A673 (cell line): ENCODE measurements at regions not wholly inside any gene's neighbourhood (a gene's known extent, or its start where the extent isn't known, plus 50 kb on each side); places are given as distances from the start of the nearest gene placed in this dataset.

Source experiments
- BruUV-seq: library from RNA; stranded (reverse); fragments of 400-500 nt; replicated peaks from 2 replicates; lab custom pipeline; 2021; lab: Mats Ljungman, UMichigan
- CTCF ChIA-PET: fragments of 300-600 bp; sonication (Branson Sonifier 250); formaldehyde crosslinking; loops from one replicate; lab custom pipeline; 2022; ENCODE audit warnings: antibody characterized with exemption; lab: Charles Lee
- POLR2A ChIA-PET: fragments of 300-600 bp; sonication (Branson Sonifier 250); formaldehyde crosslinking; loops from one replicate; lab custom pipeline; 2022; ENCODE audit warnings: antibody characterized with exemption; ENCODE audit not compliant: low non-redundant PET; lab: Charles Lee
- DNase-seq: peaks from one replicate; pipeline ENCODE4 v3.0.0-alpha.2; 2015; ENCODE audit warnings: low spot score
- H3K27ac ChIP-seq: fragments of 200-600 bp; sonication (generic); 2 replicates; pipeline ENCODE4 v1.5.1; 2016; ENCODE audit warnings: mixed run types, low read depth, mild to moderate bottlenecking, mixed read lengths, antibody characterized with exemption, low read length; ENCODE audit not compliant: poor library complexity, severe bottlenecking
- H3K27me3 ChIP-seq: fragments of 200-600 bp; sonication (generic); replicated peaks from 2 replicates; pipeline ENCODE4 v1.6.1; 2017; ENCODE audit warnings: mixed run types, low read depth, mild to moderate bottlenecking, mixed read lengths, antibody characterized with exemption, low read length; ENCODE audit not compliant: insufficient read depth, poor library complexity
- H3K36me3 ChIP-seq: fragments of 200-600 bp; sonication (generic); 2 replicates; pipeline ENCODE4 v1.6.1; 2016; ENCODE audit warnings: mixed run types, mild to moderate bottlenecking, mixed read lengths, antibody characterized with exemption, low read length; ENCODE audit not compliant: insufficient read depth, poor library complexity, severe bottlenecking
- H3K4me1 ChIP-seq: fragments of 200-600 bp; sonication (generic); 2 replicates; pipeline ENCODE4 v1.6.1; 2017; ENCODE audit warnings: mixed run types, mild to moderate bottlenecking, mixed read lengths, antibody characterized with exemption, low read length; ENCODE audit not compliant: insufficient read depth, poor library complexity, severe bottlenecking
- H3K4me3 ChIP-seq: fragments of 200-600 bp; sonication (generic); 2 replicates; pipeline ENCODE4 v1.5.1; 2016; ENCODE audit warnings: low read depth, mixed run types, mild to moderate bottlenecking, mixed read lengths, low read length; ENCODE audit not compliant: poor library complexity, severe bottlenecking
- H3K9me3 ChIP-seq: fragments of 200-600 bp; sonication (generic); 2 replicates; pipeline ENCODE4 v1.6.1; 2016; ENCODE audit warnings: mixed run types, low read depth, mild to moderate bottlenecking, mixed read lengths, antibody characterized with exemption, low read length; ENCODE audit not compliant: poor library complexity, severe bottlenecking
- CTCF ChIP-seq: fragments of 300-800, 200-600 bp; sonication (generic); conservative IDR thresholded peaks from 2 replicates; pipeline ENCODE4 v1.5.1; 2017; ENCODE audit warnings: low read depth, mild to moderate bottlenecking, antibody characterized with exemption, low read length, moderate library complexity, mixed read lengths
- EZH2 ChIP-seq: fragments of 200-600 bp; sonication (generic); IDR thresholded peaks from 2 replicates; pipeline ENCODE4 v1.6.1; 2017; ENCODE audit warnings: borderline replicate concordance, low read depth, mild to moderate bottlenecking, mixed read lengths, antibody characterized with exemption, low read length; ENCODE audit not compliant: poor library complexity, severe bottlenecking
- intact Hi-C: fragments of 100-400 bp; cut with micrococcal nuclease; formaldehyde crosslinking; loops from one replicate; pipeline ENCODE4 v1.10.0; 2022; ENCODE audit not compliant: unreplicated experiment

- CTCF ChIA-PET, result no interaction called here
- H3K4me3 ChIP-seq, result no peak overlapping the region
- no peak for DNase-seq
- no peak overlapping the region for H3K27ac ChIP-seq
- intact Hi-C loops, result no loop called here
- no peaks in the 10 kb centered on the region for H3K36me3 ChIP-seq
- BruUV-seq, result no TSS peak
- no peak for TF ChIP-seq CTCF
- TF ChIP-seq EZH2, result no peak
- H3K27me3 ChIP-seq, result peaks cover 6% of the 10 kb centered on the region
- no peaks in the 10 kb centered on the region for H3K9me3 ChIP-seq
- no peaks in the 10 kb centered on the region for H3K4me1 ChIP-seq
- POLR2A ChIA-PET, result interaction anchor here (0.7 kb wide), 1 partner anchor 420 kb away, joined by 20 read pairs; no protein-coding TSS in a partner anchor
Measured at GRCh38 chr11:113628912-113629311, 77.2 kb downstream of the TMPRSS5 start.

GRCh38 chr11:113627946-113628345 is 78.2 kb downstream of the TMPRSS5 start:
- intact Hi-C loops, result no loop called here
- CTCF ChIA-PET, result no interaction called here
- DNase-seq, result no peak

GRCh38 chr11:113627297-113627696 is 78.8 kb downstream of the TMPRSS5 start:
- H3K4me3 ChIP-seq, result no peak overlapping the region
- no peak for DNase-seq
- no peak for TF ChIP-seq CTCF
- no peaks in the 10 kb centered on the region for H3K36me3 ChIP-seq
- no peaks in the 10 kb centered on the region for H3K9me3 ChIP-seq
- no peak overlapping the region for H3K27ac ChIP-seq
- intact Hi-C loops, result no loop called here
- H3K27me3 ChIP-seq, result peaks cover 6% of the 10 kb centered on the region
- no TSS peak for BruUV-seq
- ChIA-PET CTCF (no interaction called here), POLR2A (no interaction called here)
- H3K4me1 ChIP-seq, result no peaks in the 10 kb centered on the region

More at GRCh38 chr11:113627946-113628345, 78.2 kb downstream of the TMPRSS5 start:
- Histone ChIP-seq H3K36me3 (no peaks in the 10 kb centered on the region), H3K4me3 (no peak overlapping the region), H3K4me1 (no peaks in the 10 kb centered on the region), H3K9me3 (no peaks in the 10 kb centered on the region), H3K27ac (no peak overlapping the region), H3K27me3 (peaks cover 6% of the 10 kb centered on the region)
- no TSS peak for BruUV-seq
- TF ChIP-seq CTCF, result no peak
- TF ChIP-seq EZH2, result no peak
- POLR2A ChIA-PET, result no interaction called here
